ENCODE measurements at regions not wholly inside any gene's neighbourhood (a gene's known extent, or its start where the extent isn't known, plus 50 kb on each side); places are given as distances from the start of the nearest gene placed in this dataset.

- TF ChIP-seq POLR2A (IDR thresholded peaks at IDR 0.05): no peak
- TF ChIP-seq, protein P1, sequence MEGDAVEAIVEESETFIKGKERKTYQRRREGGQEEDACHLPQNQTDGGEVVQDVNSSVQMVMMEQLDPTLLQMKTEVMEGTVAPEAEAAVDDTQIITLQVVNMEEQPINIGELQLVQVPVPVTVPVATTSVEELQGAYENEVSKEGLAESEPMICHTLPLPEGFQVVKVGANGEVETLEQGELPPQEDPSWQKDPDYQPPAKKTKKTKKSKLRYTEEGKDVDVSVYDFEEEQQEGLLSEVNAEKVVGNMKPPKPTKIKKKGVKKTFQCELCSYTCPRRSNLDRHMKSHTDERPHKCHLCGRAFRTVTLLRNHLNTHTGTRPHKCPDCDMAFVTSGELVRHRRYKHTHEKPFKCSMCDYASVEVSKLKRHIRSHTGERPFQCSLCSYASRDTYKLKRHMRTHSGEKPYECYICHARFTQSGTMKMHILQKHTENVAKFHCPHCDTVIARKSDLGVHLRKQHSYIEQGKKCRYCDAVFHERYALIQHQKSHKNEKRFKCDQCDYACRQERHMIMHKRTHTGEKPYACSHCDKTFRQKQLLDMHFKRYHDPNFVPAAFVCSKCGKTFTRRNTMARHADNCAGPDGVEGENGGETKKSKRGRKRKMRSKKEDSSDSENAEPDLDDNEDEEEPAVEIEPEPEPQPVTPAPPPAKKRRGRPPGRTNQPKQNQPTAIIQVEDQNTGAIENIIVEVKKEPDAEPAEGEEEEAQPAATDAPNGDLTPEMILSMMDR (IDR thresholded peaks at IDR 0.05): no peak
- no peak for TF ChIP-seq POLR2AphosphoS5 (IDR thresholded peaks at IDR 0.05)
Measured at GRCh38 chr3:177626045-177626444, 428.8 kb upstream of the TBL1XR1 start.

All from breast epithelium (tissue), 3 donors.